T-helper 1 cell treated with Interleukin-12 subunit alpha and Interleukin-12 subunit beta and Interleukin-4 antibody, amounts not matched to agents 30 μg/mL and 1 μg/mL, for 36 hours (primary cell): ENCODE measurements at regions not wholly inside any gene's neighbourhood (a gene's known extent, or its start where the extent isn't known, plus 50 kb on each side); places are given as distances from the start of the nearest gene placed in this dataset.

ENCODE experiments used
- H3K27ac Mint-ChIP-seq: one replicate; pipeline ENCODE4 v1.8.0; 2021; ENCODE audit warnings: mild to moderate bottlenecking, mixed read lengths
- H3K27me3 Mint-ChIP-seq: one replicate; pipeline ENCODE4 v1.8.0; 2021; ENCODE audit warnings: low read depth, mixed read lengths
- H3K36me3 Mint-ChIP-seq: one replicate; pipeline ENCODE4 v1.8.0; 2021; ENCODE audit warnings: low read depth, mixed read lengths
- H3K4me1 Mint-ChIP-seq: one replicate; pipeline ENCODE4 v1.8.0; 2021; ENCODE audit warnings: low read depth, mixed read lengths
- H3K4me3 Mint-ChIP-seq: one replicate; pipeline ENCODE4 v1.8.0; 2021; ENCODE audit warnings: mild to moderate bottlenecking, moderate library complexity, mixed read lengths
- H3K9me3 Mint-ChIP-seq: one replicate; pipeline ENCODE4 v1.8.0; 2021; ENCODE audit warnings: mixed read lengths

GRCh38 chr17:72446525-72447250 lies 325.9 kb downstream of the SOX9 start:
- no peak overlapping the region for H3K4me3 Mint-ChIP-seq
- no peaks in the 10 kb centered on the region for H3K9me3 Mint-ChIP-seq
- H3K4me1 Mint-ChIP-seq: no peaks in the 10 kb centered on the region
- no peaks in the 10 kb centered on the region for H3K27me3 Mint-ChIP-seq
- no peak overlapping the region for H3K27ac Mint-ChIP-seq
- H3K36me3 Mint-ChIP-seq: no peaks in the 10 kb centered on the region

GRCh38 chr17:72447251-72447640 lies 326.4 kb downstream of the SOX9 start:
- Mint-ChIP-seq H3K36me3 (no peaks in the 10 kb centered on the region), H3K4me1 (no peaks in the 10 kb centered on the region), H3K27ac (no peak overlapping the region), H3K4me3 (no peak overlapping the region), H3K9me3 (no peaks in the 10 kb centered on the region), H3K27me3 (no peaks in the 10 kb centered on the region)

GRCh38 chr17:72448019-72448418 lies 327.2 kb downstream of the SOX9 start:
- H3K9me3 Mint-ChIP-seq: no peaks in the 10 kb centered on the region
- no peak overlapping the region for H3K4me3 Mint-ChIP-seq
- H3K27me3 Mint-ChIP-seq: no peaks in the 10 kb centered on the region
- no peak overlapping the region for H3K27ac Mint-ChIP-seq
- H3K36me3 Mint-ChIP-seq: no peaks in the 10 kb centered on the region
- H3K4me1 Mint-ChIP-seq: no peaks in the 10 kb centered on the region

- Mint-ChIP-seq H3K27ac (no peak overlapping the region), H3K36me3 (no peaks in the 10 kb centered on the region), H3K4me3 (no peak overlapping the region), H3K27me3 (no peaks in the 10 kb centered on the region), H3K9me3 (no peaks in the 10 kb centered on the region), H3K4me1 (no peaks in the 10 kb centered on the region)
Observed at GRCh38 chr17:72452286-72453173, 331.7 kb downstream of the SOX9 start.

- H3K36me3 Mint-ChIP-seq: no peaks in the 10 kb centered on the region
- no peaks in the 10 kb centered on the region for H3K4me1 Mint-ChIP-seq
- H3K4me3 Mint-ChIP-seq: no peak overlapping the region
- no peak overlapping the region for H3K27ac Mint-ChIP-seq
- no peaks in the 10 kb centered on the region for H3K9me3 Mint-ChIP-seq
- no peaks in the 10 kb centered on the region for H3K27me3 Mint-ChIP-seq
Observed at GRCh38 chr17:72454342-72454741, 333.5 kb downstream of the SOX9 start.

GRCh38 chr17:72455562-72455961 lies 334.7 kb downstream of the SOX9 start:
- no peaks in the 10 kb centered on the region for H3K36me3 Mint-ChIP-seq
- no peaks in the 10 kb centered on the region for H3K9me3 Mint-ChIP-seq
- H3K4me3 Mint-ChIP-seq: no peak overlapping the region
- no peaks in the 10 kb centered on the region for H3K4me1 Mint-ChIP-seq
- no peaks in the 10 kb centered on the region for H3K27me3 Mint-ChIP-seq
- no peak overlapping the region for H3K27ac Mint-ChIP-seq

- Mint-ChIP-seq H3K9me3 (no peaks in the 10 kb centered on the region), H3K4me3 (no peak overlapping the region), H3K27ac (no peak overlapping the region), H3K36me3 (no peaks in the 10 kb centered on the region), H3K27me3 (no peaks in the 10 kb centered on the region), H3K4me1 (no peaks in the 10 kb centered on the region)
Observed at GRCh38 chr17:72456075-72456474, 335.3 kb downstream of the SOX9 start.

GRCh38 chr17:72457712-72458111 lies 336.9 kb downstream of the SOX9 start:
- Mint-ChIP-seq H3K4me1 (no peaks in the 10 kb centered on the region), H3K27ac (no peak overlapping the region), H3K36me3 (no peaks in the 10 kb centered on the region), H3K9me3 (no peaks in the 10 kb centered on the region), H3K27me3 (no peaks in the 10 kb centered on the region), H3K4me3 (no peak overlapping the region)

GRCh38 chr17:72458301-72458700 lies 337.5 kb downstream of the SOX9 start:
- Mint-ChIP-seq H3K36me3 (no peaks in the 10 kb centered on the region), H3K9me3 (no peaks in the 10 kb centered on the region), H3K4me3 (no peak overlapping the region), H3K27ac (no peak overlapping the region), H3K4me1 (no peaks in the 10 kb centered on the region), H3K27me3 (no peaks in the 10 kb centered on the region)

GRCh38 chr17:72460711-72461110 lies 339.9 kb downstream of the SOX9 start:
- no peaks in the 10 kb centered on the region for H3K4me1 Mint-ChIP-seq
- H3K4me3 Mint-ChIP-seq: no peak overlapping the region
- H3K27me3 Mint-ChIP-seq: no peaks in the 10 kb centered on the region
- H3K9me3 Mint-ChIP-seq: no peaks in the 10 kb centered on the region
- H3K27ac Mint-ChIP-seq: no peak overlapping the region
- H3K36me3 Mint-ChIP-seq: no peaks in the 10 kb centered on the region

GRCh38 chr17:72461757-72462156 lies 340.9 kb downstream of the SOX9 start:
- Mint-ChIP-seq H3K27me3 (no peaks in the 10 kb centered on the region), H3K4me1 (no peaks in the 10 kb centered on the region), H3K36me3 (no peaks in the 10 kb centered on the region), H3K4me3 (no peak overlapping the region), H3K27ac (no peak overlapping the region), H3K9me3 (no peaks in the 10 kb centered on the region)

GRCh38 chr17:72462407-72462806 lies 341.6 kb downstream of the SOX9 start:
- Mint-ChIP-seq H3K4me3 (no peak overlapping the region), H3K36me3 (no peaks in the 10 kb centered on the region), H3K27me3 (no peaks in the 10 kb centered on the region), H3K9me3 (no peaks in the 10 kb centered on the region), H3K27ac (no peak overlapping the region), H3K4me1 (no peaks in the 10 kb centered on the region)

GRCh38 chr17:72462814-72463213 lies 342.0 kb downstream of the SOX9 start:
- H3K9me3 Mint-ChIP-seq: no peaks in the 10 kb centered on the region
- no peak overlapping the region for H3K27ac Mint-ChIP-seq
- no peaks in the 10 kb centered on the region for H3K36me3 Mint-ChIP-seq
- no peak overlapping the region for H3K4me3 Mint-ChIP-seq
- no peaks in the 10 kb centered on the region for H3K4me1 Mint-ChIP-seq
- no peaks in the 10 kb centered on the region for H3K27me3 Mint-ChIP-seq

GRCh38 chr17:72463287-72464102 lies 342.7 kb downstream of the SOX9 start:
- H3K27ac Mint-ChIP-seq: no peak overlapping the region
- no peaks in the 10 kb centered on the region for H3K27me3 Mint-ChIP-seq
- H3K4me1 Mint-ChIP-seq: no peaks in the 10 kb centered on the region
- no peaks in the 10 kb centered on the region for H3K36me3 Mint-ChIP-seq
- H3K9me3 Mint-ChIP-seq: no peaks in the 10 kb centered on the region
- H3K4me3 Mint-ChIP-seq: no peak overlapping the region
